Activated CD4-positive, CD25-positive, alpha-beta regulatory T cell treated with anti-CD3 and anti-CD28 coated beads, Interleukin-2, amount 50 U/mL, for 16 hours (primary cell): ENCODE measurements at regions not wholly inside any gene's neighbourhood (a gene's known extent, or its start where the extent isn't known, plus 50 kb on each side); places are given as distances from the start of the nearest gene placed in this dataset.

Source experiments
- DNase-seq: peaks from one replicate; pipeline ENCODE4 v3.0.0-alpha.2; 2020; ENCODE audit warnings: low read depth, low spot score

DNA sequence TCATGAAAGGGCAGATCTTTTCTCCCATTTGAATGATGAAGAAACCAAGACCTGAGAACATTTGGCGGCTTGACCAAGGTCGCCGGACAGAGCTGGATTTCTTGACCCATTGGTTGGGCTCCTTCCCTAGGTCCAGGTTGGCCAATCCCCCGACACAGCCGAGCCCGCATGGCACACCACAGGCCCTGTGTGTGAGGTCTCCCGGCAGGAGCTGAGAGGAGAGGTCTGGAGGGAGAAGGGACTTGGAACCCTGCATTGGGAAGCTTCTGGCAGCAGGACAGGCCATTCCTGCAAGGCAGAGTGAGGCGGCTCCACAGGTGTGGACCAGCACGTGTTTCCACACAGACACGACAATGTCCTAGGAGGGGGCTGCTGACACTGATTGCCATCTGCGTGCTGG, 98.6 kb upstream of the THY1 start:
- DNase-seq = no peak

DNA sequence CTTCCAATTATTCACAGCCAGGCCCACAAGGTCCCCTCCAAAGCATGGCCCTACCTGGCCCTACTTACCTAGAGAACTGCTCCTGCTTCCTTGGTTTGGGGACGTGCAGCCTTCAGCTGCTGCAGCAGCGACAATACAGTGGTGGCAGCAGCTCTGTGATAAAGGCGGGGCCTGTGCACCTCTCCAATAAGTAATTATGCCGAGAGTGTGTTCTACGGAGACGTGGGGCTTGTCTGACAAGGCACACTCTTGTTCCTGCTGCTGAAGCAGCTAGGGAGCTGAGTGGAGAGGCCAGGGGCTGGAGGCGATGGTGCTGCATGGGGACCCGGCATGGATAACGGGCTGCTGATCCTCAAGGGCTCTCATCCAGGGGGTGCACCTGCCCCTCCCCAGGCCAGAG, 98.0 kb upstream of the THY1 start:
- no peak for DNase-seq

DNA sequence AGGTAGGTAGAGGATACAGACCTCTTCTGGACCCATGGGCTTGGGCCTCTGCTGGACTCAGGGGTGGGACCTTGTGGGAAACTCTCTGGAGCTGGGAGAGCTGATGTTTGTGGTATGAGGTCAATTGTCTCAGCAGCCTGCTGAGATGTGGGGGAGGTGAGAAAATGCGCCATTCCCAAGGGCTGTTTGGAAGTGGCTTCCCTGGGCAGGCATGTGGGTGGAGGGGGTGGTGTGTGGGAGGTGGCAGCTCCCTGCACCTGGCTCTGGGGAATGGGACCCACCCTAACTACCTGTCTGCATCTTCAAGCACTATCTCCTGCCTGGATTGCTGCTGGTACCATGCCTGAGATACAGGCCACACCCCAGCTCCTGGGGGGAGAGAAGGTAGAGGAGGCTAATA, 97.4 kb upstream of the THY1 start:
- DNase-seq = no peak

DNA sequence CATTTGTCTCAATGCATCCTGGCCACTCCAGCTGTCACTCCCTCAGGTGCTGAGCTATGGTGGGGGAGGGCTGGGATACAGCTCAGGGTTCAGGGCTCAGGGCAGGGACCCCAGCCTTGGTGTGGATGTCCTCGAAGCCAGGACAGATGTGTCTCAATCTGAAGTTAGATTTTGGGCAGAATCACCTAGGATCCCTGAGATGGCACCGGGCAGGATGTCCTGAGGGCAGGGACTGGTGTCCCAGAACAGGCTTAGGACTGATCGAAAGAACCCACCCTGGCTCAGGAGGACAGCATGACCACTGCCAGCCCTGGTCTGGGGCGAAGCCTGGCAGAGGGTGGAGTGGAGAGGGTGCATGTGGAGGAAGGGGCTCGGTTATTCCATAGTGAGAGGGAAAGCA, 96.8 kb upstream of the THY1 start:
- no peak for DNase-seq

DNA sequence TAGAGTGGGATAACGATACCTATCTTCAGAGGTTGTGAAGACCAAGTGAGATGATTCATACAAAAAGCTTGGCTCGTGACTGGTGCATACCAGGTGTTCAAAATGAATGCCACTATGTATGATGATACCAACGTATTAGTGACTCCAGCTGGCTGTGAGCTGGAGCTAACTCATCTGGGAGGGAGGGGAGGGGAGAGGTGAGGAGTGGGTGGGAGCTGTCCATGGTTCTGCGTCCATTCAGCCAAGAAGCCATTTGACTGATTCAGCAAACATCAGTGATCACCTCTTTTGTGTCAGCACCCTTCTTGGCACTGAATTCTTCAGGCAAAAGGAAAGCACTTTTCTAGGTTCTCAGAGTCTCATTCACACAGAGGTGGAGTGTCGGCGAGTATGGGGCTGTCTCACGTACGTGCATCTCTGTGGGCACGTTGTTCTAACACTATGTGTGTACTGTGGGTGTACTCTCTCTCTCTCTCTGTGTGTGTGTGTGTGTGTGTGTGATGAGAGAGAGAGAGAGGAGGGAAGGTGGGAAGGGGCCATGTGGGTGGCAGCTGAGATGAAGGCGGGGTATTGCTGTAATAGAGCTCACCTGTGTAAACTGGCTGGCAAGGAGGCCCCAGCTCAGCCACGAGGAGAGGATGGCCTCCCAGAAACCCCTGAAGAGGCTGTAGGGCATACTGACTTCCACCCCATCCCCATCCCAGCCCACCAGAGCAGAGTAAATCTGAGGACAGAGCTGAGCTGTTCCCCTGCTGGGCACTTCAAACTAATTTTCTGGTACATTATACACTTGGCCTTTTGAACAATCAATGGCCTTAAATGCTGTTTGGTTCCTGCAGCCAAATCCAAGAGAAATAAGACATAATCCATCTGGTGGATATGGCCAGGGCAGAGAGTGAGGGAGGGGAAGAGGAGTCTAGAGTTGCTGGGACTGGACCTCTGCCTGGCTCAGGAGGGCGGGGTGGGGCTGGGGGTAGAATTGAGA, 96.1 kb upstream of the THY1 start:
- no peak for DNase-seq

DNA sequence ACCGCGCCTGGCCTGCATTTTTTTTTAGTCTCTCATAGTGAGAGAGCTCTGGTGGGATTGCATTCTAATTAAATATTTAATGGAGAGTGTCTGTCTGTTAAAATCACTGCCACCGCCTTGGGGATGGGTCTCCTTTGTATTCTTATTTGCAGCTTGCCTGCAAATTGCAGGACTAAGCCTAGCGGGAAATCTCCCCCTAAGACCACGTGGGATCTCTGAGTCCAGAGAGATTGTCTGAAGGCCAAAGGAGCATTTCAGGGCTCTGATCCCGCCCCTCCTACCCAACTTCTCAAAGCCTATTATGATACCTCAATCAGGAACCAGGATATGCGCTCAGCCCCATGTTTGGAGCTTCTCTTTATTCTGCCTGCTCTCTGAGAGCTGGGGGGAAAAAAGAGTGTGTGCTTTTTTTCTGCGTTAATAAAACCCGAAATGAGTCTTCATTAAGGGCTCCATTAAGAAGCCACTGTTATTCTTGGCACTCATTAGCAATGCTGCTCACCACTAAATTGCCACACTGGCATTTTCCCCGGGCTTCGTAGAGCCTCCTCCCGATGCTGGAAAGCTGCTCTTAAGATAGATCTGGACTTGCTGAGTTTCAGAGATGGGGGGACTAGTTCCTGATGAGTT, 92.9 kb upstream of the THY1 start:
- no peak for DNase-seq

DNA sequence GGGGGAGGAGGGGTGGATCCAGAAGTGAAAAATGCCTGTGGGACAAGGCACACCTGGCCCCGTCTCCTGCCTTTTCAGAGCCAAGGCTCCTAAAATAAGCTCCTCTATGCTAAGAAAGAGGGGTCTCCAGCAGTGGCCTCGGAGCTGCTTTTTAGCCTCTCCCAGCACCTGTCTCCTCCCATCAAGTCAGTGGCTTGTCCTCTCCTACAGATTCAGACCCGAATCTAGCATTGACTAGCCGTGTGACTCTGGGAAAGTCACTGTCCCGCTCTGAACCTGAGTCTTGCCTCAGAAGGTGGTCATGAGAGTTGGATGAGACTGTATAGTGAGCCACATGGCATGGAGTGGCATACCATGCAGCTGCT, 90.8 kb upstream of the THY1 start:
- DNase-seq = no peak

DNA sequence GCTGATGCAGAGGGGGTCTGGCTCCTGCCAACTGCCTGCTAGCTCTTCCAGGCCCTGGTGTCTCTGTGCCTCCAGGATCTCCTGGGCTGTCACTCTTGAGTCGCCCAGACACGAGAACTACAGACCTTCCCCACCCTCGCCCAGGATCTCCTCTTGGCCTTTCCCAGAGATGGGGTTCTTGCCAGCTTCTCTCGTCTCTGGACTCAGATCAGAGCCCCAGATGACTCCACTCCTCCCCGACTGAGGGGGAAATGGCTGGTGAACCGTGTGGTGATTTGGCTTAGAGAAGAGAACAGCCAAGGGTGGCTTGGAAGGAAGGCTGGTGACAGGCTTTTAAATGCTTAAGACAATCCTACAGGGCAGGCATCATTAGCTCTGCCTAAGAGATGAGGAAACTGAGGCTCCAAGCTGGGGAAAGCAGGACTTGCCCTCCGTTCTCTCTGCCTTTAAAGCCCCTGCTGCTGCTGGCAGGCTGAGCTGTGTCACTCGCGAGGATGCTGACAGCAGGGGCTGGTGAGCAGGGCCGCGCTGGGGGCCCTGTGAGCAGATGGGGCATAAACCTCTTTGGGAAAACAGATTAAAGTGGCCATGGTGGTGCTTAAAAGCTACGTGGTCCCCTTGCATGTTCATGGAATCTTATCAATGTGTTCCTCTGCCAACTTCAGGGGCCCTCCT, 90.3 kb upstream of the THY1 start:
- DNase-seq = no peak

DNA sequence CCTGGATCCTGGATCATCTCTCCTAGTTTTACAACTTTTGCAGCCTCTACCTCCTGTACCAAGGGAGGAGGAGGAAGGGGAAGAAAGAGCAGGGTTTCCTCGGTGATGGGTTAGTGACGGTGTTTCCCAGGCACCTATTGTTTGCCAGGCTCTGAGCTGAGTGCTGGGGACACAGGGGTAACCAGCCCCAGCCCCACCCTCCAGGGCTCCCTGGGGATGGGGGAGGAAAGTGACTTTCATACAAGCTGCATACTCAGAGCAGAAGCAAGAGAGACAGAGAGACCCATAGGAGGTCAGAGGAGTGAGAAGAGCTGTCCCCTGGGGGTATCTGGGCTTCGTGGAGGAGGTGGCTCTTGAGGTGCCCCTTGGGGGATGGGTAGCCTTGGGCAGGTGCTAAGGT, 89.4 kb upstream of the THY1 start:
- DNase-seq = no peak

DNA sequence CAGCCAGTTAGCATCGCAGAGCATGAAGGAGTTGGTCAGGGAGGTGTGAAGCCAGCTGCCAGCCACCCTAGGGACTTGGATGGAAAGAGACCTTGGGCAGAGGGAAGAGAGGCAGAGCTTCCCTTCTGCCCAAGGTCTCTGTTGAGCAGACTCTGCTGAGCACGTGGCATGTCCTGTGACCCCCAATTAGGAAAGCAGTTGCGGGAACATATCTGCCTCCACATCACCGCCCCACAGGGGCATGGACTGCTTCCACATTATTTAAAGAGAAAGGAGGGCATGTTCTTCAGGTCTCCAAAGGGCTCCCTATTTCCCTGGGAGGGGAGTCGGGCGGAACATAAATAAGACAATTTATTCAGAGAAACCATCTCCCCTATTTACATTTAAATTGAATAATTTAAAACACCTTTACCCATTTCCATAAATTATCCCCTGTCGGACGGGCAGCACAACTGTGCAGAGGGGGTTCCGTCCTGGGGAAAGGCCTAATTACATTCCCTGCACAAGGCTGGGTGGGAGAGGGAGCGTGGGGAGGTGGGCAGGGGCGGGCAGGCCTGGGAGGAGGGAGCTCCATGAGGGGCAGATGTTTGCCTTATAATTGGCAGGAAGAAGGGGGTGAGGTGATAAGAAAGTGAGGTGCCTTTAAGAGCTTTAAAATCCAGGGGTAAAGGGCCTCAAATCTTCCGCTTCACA, 88.8 kb upstream of the THY1 start:
- no peak for DNase-seq

DNA sequence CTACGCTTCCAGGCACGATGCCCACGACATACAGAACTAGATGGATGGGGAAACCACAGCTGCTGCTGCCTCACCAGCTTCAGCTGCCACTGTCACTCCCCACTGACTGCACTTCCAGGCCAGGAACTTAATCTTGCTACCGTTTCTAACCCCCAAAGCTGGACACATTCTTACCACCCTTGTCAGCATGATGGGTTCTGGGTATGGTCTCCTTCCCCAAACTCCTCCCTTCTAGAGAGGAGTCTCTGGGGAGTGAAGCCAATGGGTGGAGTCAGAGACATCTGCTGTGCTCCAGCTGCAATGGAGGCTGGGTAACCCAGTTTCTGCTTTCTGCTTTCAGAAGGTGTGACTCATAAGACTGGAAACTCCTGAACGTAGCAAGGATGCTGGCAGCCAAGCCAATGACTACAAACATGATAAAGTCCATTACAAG, 87.0 kb upstream of the THY1 start:
- no peak for DNase-seq

DNA sequence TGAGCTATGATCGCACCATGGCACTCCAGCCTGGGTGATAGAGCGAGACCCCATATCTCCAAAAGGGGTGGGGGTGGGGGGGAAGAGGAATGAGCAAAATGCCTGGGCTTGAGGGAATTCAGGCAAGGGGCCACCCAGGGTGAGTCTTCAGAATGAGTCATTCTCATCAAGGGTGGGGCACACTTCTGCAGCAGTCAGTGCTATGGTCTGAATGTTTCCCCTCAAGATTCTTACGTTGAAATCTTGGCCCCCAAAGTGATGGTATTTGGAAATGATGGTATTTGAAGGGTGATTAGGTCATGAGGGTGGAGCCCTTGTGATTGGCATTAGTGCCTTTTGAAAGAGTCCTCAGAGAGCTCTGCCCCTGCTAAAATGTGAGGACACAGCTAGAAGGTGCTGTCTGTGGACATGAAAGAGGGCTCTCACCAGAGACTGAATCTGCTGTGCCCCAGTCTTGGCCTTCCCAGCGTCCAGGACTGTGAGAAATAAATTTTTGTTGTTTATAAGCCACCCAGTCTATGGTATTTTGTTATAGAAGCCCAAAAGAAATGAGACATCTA, 86.4 kb upstream of the THY1 start:
- DNase-seq = no peak

DNA sequence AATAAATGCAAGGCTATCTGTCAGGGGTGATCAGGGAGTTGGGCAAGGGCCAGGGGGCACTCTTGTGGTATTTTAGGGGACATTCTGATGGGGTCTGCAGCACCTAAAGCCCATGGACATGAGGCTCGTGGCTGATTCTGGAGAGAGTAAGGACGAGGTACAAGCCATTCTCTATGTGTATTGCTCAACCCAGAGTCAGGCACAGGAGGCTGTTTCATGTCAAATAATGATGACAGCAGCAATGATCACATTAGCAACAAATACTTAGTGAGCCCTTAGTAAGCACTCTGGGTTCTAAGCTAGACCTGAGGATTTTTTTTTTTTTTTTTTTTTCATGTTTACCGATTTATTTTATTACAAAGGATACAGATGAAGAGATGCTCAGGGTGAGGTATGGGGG, 83.5 kb upstream of the THY1 start:
- DNase-seq = no peak

DNA sequence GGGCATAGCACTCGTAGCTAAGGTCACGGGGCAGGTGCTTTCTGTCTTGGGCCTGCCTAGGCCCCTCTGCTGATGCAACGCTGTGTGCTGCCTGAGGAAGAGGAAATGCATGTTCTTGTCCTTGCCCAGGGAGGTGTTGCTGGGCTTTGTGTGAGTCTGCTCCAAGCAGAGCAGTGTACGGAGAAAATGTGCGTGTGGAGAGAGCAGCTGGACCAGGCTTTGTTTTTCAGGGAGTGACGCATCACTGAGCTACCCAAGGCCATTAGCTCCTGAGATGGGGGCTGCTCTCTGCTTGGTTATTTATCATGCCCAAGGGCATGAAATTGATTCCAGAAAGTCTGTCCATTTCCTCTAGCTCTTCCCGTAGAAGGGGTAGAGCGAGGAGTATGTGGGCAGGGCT, 82.9 kb upstream of the THY1 start:
- DNase-seq = no peak

DNA sequence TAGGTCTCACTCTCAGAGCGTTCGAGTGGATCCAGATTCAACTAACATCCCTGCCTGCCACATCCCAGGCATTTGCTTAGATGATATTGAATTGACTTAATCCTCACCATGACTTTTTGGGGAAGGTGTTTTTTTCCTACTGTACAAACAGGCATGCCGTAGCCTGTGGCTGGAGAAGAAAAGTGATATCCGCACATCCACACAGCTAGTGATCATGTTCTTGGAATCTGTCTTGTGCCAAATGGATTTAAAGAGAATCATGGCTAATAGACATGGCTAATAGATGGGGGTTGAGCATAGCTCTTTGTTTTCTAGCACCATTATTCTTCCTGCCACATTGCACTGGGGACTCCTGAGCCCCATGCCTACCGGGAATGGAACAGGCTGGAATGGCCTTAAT, 82.1 kb upstream of the THY1 start:
- no peak for DNase-seq

DNA sequence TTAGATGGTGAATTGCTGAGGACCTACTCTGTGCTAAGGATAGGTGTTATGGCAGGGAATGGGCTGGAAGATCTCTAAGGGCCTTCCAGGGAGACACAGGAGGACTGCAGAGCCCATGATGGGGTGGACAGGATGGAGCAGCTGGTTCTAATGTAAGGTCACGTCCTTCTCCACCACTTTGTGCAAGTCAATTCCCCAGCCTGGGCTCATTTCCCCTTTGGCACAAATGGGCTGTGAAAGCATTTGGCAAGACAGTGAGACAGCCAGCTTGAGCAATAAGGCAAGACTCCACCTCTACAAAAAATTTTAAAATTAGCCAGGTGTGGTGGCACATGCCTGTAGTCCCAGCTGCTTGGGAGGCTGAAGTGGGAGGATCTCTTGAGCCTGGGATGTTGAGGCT, 81.4 kb upstream of the THY1 start:
- DNase-seq = no peak

DNA sequence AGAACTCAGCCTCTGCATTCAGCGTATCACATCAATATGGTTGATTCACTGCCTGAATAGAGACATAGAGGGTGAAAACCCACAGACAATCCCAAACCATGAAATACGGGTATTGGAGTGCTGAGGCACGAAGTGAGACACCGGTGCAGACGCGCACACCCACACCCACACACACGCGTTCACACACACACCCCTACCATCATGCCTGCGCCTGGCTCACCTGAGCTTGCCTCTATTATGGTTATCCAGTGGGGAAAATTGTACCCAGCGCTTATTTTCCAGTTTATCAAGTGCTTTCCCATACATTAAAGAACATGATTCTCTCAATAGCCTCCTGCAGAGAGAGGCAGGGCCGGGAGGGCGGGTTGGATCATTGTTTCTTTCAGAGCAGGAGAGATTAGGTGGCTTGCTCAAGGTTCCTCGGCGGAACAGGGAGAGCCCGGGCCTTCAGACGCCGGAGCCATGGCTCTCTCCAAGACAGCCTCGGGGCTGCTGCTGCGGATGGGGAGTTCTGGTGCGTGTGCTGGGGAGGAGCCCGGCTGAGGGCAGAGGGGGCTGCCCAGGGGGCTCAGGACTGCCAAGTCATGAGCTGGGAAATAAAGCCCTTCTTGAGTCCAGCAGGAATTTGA, 78.9 kb upstream of the THY1 start:
- no peak for DNase-seq

DNA sequence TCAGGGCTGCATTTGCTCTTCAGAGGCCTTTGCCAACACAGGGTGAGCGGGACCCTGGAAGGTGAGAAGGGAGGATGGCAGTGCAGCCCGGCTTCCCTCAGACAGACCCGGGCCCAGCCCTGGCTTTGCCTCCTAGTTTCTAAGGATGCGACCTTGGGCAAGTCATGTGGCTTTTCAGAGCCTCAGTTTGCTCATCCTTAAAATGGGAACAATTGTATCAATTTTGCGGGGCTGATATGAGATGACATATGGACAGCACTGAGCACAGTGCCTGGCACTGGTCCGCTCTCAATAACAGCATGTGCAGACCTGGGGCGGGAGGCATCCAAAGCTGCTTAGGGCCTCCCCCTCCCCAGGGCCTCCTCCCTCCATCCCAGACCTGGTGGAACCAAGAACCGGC, 74.7 kb upstream of the THY1 start:
- no peak for DNase-seq

DNA sequence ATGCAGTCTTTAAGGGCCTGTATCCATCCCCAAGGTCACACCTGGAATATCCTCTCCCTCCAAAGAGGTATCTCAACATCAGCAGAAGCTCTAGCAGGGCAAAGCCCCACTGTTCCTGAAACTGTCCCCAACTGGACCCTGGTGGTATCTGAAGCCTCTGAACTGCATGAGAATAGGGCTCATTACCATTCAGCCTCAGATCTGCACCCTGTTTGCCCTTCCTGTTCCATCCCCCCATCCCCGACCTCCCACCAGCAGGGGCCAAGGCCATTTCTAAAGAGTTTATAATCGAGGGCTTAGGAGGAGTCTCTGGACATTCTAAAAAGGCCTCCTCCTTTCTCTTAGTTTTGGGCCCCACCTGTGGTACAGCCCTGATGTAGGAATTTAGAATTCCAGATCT, 74.0 kb upstream of the THY1 start:
- no peak for DNase-seq

DNA sequence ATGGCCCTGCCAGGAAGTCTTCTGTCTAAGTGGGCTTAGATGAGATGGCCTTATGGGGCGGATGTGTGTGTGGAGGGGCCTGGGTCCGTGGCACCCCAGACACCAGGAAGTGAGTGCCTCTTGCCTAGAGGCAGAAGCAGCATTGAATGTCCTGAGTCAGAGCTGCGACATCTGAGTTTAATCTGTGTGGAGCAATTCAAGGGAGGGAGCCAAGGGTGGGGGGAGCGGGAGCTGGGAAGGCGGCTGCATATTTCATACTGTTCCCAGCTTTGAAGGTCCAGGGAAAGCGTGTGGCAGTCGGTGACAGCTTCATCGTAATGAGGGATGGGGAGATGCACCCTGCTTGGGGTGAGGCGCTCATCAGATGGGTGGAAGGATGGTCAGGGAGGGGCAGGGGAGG, 73.5 kb upstream of the THY1 start:
- no peak for DNase-seq

DNA sequence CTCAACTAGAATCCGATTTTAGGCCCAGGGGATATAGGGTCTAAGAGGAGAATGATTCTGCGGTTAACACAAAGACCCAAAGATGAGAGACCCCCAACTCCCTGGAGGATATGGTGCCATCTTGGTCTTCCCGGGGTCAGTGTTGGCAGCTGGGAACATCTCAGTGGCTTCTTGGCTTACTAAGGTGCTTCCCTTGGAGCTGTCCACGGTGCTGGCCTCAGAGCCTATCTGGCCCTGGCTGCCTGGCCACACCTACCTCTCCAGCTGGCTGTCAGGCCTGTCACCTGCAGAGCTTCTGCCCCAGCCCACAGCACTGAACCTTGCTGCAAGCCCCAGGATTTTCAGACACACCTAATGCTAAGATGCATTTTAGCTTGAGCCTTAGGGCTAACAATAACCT, 70.7 kb upstream of the THY1 start:
- no peak for DNase-seq
